ENCODE measurements at regions not wholly inside any gene's neighbourhood (a gene's known extent, or its start where the extent isn't known, plus 50 kb on each side); places are given as distances from the start of the nearest gene placed in this dataset.
A peak's percentile ranks its signal among the peaks of the same experiment; 100 is the strongest.

DNA sequence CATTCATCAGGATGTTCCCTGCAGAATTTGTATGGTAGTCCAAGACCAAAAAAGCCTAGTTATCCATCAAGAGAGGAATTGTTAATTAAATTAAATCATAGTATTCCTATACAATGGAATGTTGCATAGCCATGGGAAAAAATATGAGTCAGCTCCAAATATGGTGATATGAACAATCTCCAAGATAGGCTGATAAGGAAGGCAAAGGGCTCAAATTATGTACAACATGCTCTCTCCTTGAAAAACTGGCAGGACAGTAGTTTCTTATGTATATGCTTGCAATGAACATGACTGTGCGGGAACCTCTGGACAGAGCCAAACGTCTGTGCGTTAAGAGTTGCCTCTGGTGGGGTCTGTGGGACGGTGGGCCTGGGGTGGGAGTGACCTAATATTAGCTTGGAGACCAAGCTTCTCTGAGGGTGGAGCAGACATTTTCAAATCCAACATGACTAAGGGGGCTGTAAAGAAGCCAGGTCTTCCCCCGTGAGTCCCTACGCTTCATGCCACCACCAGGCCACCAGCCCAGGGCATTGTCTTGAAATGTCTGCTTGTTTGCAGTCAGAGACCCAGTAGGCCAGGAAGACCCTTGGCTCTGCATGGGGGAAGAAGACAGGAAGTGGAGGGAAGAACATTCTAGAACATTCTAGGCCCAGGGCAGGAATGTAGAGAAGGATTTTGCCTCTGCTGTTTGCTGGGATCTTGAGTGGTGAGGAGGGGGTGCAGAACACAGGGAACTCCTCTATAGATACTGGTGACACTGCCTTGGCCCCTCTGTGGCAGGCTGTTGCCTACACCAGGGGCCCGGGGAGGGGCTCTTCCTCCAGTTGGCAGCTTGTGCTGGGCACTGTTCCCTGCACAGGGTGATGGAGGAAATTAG, 244.0 kb upstream of the HS6ST1 start:
- DNase-seq (ENCODE audit: extremely low read depth, low read depth, low spot score), result no peak

DNA sequence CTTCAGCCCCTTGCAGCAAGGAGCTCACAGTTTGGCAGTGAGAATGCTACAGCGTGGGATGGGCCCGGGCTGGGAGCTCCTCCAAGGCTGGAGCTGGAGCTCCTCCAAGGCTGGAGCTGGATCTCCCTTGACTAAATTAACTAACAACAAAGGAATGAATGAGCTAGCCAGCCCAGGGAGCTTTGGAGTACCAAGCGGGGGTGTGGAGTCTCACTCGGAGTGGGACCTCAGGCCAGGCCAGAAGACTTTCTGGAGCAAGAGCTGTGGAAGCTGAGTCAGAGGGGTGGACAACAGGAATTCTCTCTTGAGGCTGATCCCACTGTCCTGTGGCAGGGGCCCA, 244.7 kb upstream of the HS6ST1 start:
- DNase-seq (ENCODE audit: extremely low read depth, low read depth, low spot score), result no peak

GRCh38 chr2:128564131-128564530, 245.5 kb upstream of the HS6ST1 start:
- no peak for DNase-seq (ENCODE audit: extremely low read depth, low read depth, low spot score)

DNA sequence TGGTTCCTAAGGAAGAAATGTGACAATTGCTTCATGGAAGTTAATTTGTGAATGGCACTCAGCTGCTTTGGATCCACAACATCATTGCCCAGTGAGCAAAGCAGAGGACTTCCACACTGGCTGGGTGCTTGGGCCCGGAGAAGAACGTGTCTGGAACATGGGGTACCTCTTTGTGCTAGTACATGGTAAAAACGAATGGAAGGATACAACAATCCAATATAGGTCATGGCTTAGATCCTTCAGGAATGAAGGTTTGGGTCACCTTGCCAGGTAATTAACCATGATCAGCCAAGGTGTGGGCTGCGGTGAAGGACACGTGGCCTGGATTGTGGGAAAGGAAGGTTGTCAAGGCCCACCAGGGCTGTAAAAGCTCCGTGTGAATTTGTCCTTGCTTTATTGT, 245.9 kb upstream of the HS6ST1 start:
- no peak for DNase-seq (ENCODE audit: extremely low read depth, low read depth, low spot score)

DNA sequence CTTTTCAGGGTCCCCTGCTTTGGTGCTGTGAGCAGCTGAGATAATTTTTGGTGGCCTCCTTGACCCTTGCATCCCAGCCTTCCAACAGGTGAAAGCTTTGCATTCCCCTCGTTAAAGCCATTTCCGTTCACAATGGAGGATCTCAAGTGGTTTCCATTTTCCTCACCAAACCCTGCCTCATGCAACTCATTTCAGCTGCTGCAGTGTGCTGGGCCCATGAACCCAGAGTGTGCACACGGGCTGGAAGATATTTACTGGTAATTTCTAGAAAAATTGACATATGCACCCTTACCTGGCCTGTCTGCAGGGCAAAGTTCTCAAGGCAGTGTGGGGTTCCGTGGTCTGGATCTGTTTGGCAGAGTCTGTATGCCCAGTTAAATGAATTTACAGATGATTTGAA, 246.8 kb upstream of the HS6ST1 start:
- DNase-seq (ENCODE audit: extremely low read depth, low read depth, low spot score), result no peak

GRCh38 chr2:128566671-128567070, 248.0 kb upstream of the HS6ST1 start:
- no peak for DNase-seq (ENCODE audit: extremely low read depth, low read depth, low spot score)

- DNase-seq (ENCODE audit: extremely low read depth, low read depth, low spot score), result no peak
These were observed 249.4 kb upstream of the HS6ST1 start for GRCh38 chr2:128568106-128568505.

DNA sequence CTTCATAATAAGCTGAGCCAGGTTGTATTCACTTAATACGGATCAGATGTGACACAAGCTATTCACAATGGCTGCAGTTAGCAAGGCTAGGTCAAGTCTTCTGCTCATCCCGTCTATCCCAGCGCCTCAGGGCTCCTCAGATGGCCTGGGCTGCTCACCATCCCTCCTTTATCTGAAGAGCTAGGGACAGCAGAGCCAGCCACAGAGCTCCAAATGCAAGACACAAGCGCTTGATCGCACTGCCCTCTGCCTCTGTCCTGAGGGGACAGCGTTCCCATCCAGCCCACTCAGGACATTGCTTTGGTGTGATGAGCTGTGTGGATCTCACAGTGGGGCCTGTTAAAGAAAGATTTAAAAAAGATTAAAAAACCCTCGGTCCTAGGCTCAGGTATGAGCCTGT, 254.4 kb upstream of the HS6ST1 start:
- no peak for DNase-seq (ENCODE audit: extremely low read depth, low read depth, low spot score)

- no peak for DNase-seq (ENCODE audit: extremely low read depth, low read depth, low spot score)
These were observed 254.9 kb upstream of the HS6ST1 start for GRCh38 chr2:128573531-128573930.

GRCh38 chr2:128577141-128577930, 258.7 kb upstream of the HS6ST1 start:
- DNase-seq (ENCODE audit: extremely low read depth, low read depth, low spot score), result no peak

GRCh38 chr2:128578406-128579390, 260.0 kb upstream of the HS6ST1 start:
- DNase-seq (ENCODE audit: extremely low read depth, low read depth, low spot score), result no peak

DNA sequence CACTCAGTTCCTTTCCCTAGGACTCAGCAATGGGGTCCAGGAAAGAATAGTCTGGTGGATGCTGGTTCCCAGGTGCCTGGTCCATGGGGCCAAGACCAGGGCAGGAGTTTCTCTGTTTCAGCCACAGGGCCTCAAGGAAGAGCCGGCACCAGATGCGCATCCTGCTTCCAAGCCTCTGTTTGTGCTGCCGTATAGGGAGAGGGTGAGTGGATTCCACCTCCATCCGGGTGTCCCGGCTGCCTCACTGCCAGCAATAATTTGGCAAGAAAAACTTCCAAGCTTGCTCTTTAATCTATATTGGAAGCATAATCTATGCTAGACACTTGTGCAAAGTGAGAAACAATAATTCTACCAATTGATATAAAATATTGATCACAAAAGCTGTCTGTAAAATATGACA, 261.2 kb upstream of the HS6ST1 start:
- DNase-seq (ENCODE audit: extremely low read depth, low read depth, low spot score), result no peak

DNA sequence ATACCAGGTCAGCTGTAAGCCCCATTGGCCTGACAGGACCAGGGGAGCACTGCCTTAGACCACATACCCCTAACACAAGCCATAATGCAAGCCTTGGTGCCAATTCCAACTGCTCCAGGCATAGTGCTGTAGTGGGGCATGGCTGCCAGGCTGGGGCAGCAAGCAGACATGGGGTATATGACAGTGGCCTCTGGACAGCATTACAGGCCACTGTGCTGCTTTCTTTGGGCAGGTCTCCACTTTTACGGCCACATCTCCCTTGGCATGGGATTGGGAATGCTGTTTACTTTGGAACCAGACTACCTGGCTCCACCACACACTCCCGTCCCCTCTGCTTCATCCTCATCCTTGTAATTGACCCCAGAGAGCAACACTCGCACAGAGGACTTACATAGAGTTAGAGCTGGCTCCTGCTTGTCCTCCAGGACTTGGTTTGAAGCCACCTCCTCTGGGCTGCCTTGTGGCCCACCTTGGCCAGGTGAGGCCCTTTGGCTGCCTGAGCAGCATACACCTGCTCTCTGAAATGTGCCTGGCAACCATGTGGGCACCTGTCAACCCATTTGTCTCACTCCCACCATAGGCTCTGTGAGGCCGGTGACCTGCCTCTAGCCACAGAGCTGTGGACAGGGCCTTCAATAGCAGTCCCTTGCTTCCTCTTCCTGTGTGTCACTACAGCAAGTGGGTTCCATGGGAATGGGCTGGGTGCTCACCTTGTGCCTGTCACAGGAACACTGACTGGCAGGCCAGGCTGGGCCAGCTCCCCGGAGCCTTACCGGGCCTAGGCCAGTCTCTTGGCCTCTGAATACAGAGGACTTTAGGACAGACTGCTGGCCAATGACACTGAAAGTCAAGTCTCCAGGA, 262.6 kb upstream of the HS6ST1 start:
- DNase-seq (ENCODE audit: extremely low read depth, low read depth, low spot score), result no peak

DNA sequence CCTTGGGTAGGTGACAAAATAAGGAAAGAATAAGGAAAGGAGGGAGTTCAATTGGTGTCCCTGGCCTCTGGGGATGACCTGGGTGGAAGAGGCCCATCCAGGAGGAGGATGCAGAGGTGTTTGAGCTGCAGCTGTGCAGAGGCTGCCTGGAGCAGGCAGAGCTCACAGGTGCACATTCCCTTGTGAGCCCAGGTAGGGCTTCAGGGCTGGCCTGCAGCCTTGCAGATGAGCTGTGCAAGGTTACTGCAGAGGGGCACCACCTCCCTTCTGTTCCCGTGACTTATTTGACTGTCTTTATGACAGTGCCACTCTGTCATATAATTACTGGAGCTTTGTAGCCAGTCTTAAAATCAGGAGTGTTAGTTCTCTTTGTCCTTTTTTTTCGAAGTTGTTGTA, 263.2 kb upstream of the HS6ST1 start:
- no peak for DNase-seq (ENCODE audit: extremely low read depth, low read depth, low spot score)

DNA sequence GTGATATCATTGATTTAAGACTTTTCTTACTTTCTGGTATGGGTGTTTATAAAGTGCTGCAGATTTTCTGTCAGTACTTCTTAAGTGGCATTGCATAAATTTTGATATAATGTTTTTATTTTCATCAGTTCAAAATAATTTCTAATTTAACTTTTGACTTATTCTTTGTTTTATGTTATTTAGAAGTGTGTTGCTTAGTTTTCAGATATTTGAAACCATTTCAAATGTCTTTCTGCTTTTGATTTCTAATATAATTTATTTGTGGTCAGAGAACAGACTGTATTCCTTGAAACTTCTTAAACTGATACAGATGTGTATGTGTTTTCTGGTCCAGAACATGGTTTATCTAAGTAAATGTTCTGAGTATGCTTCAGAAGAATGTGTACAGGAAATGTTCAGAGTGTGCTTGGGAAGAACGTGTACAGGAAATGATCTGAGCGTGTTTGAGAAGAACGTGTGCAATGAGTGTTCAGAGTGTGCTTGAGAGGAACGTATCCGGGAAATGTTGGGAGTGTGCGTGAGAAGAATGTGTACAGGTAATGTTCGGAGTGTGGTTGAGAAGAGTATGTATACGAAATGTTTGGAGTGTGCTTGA, 265.7 kb upstream of the HS6ST1 start:
- DNase-seq (ENCODE audit: extremely low read depth, low read depth, low spot score), result peak; percentile 77

DNA sequence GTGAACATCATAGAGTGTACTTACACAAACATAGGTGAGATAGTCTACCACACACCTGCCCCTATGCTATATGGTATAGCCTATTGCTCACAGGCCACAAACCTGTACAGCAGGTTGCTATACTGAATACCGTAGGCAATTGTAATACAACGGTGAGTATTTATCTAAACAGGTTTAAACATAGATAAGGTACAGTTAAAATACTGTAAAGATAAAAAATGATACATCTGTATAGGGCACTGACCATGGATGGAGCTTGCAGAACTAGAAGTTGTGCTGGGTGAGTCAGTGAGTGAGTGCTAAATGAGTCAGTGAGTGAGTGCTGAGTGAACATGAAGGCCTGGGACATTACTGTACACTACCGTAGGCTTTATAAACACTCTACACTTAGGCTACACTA, 267.0 kb upstream of the HS6ST1 start:
- no peak for DNase-seq (ENCODE audit: extremely low read depth, low read depth, low spot score)

GRCh38 chr2:128589681-128590080, 271.0 kb upstream of the HS6ST1 start:
- DNase-seq (ENCODE audit: extremely low read depth, low read depth, low spot score), result no peak

- DNase-seq (ENCODE audit: extremely low read depth, low read depth, low spot score), result no peak
These were observed 271.8 kb upstream of the HS6ST1 start for GRCh38 chr2:128590309-128591021.
